Gastroesophageal sphincter (tissue), 3 donors: ENCODE measurements at regions not wholly inside any gene's neighbourhood (a gene's known extent, or its start where the extent isn't known, plus 50 kb on each side); places are given as distances from the start of the nearest gene placed in this dataset.

Experiments
- CTCF ChIP-seq, 4 experiments: fragments of 200-600 bp in 2 of 4; fragments of 450-650 bp in 2 of 4; sonication (generic) in 1 of 4; IDR thresholded peaks; one replicate each; pipeline ENCODE4 v1.5.1; 2017 to 2019; ENCODE audit warnings: antibody characterized with exemption in 4 of 4, mild to moderate bottlenecking in 2 of 4, moderate library complexity in 2 of 4
- EP300 ChIP-seq: sonication (generic); formaldehyde crosslinking; IDR thresholded peaks from one replicate; pipeline ENCODE4 v1.6.1; 2017; ENCODE audit warnings: antibody characterized with exemption, mild to moderate bottlenecking
- POLR2A ChIP-seq, 2 donors: fragments of 450-650 bp; IDR thresholded peaks; one replicate each; pipeline ENCODE4 v1.6.1; 2017; ENCODE audit warnings: antibody characterized with exemption in 2 of 2, mild to moderate bottlenecking in 2 of 2, moderate library complexity in 1 of 2
- POLR2AphosphoS5 ChIP-seq: sonication (generic); formaldehyde crosslinking; IDR thresholded peaks from one replicate; pipeline ENCODE4 v1.6.1; 2017; ENCODE audit warnings: antibody characterized with exemption

- TF ChIP-seq CTCF (IDR thresholded peaks at IDR 0.05) (no peak), POLR2AphosphoS5 (no peak), POLR2A (IDR thresholded peaks at IDR 0.05) (no peak), EP300 (no peak)
These were observed 389.1 kb upstream of the RARB start for GRCh38 chr3:25038922-25039321.
